ENCODE measurements at regions not wholly inside any gene's neighbourhood (a gene's known extent, or its start where the extent isn't known, plus 50 kb on each side); places are given as distances from the start of the nearest gene placed in this dataset.

- no peak for DNase-seq
Measured at GRCh38 chr10:58003945-58004344, 263.7 kb downstream of the IPMK start.

DNA sequence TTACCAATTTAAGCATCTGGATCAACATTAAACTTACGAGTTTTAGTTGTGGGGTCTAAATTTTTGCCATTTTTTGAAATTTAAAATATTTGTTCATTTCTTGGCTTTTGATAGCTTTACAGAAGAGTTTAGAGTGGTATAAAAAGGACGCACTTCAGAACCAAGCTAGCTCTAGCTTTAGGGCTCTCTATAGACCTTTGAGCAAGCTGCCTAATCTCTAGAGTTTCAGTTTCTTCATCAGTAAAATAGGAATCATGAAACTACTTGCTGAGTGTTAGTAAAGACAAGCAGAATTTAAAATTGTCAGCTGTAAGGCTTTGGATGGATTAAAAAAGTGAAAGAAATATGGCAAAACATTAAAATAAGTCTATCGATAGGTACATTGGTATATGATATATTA lies 266.5 kb downstream of the IPMK start:
- no peak for DNase-seq

DNA sequence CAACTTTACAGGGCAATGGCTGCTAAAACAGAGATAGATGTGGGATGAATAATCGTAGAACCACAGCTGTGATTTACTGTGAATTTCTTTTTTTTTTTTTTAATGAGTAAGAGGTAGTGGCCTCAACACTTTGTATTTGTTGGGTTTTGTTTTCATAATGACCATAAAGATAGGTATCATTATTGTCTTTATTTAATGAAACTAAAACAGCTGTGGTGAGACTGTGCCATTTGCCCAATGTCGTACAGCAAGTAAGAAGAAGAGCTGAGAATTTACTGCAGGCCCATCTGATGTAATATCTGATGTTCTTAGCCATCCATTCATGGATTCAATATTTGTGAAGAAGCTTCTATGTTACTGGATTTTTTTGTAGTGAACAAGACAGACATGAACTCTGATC lies 271.2 kb downstream of the IPMK start:
- no peak for DNase-seq

- no peak for DNase-seq
Measured at GRCh38 chr10:57993302-57993701, 274.4 kb downstream of the IPMK start.

- no peak for DNase-seq
Measured at GRCh38 chr10:57992321-57993077, 275.2 kb downstream of the IPMK start.

GRCh38 chr10:57988964-57989363 lies 278.7 kb downstream of the IPMK start:
- no peak for DNase-seq

- DNase-seq = no peak
Measured at GRCh38 chr10:57987055-57987721, 280.5 kb downstream of the IPMK start.

DNA sequence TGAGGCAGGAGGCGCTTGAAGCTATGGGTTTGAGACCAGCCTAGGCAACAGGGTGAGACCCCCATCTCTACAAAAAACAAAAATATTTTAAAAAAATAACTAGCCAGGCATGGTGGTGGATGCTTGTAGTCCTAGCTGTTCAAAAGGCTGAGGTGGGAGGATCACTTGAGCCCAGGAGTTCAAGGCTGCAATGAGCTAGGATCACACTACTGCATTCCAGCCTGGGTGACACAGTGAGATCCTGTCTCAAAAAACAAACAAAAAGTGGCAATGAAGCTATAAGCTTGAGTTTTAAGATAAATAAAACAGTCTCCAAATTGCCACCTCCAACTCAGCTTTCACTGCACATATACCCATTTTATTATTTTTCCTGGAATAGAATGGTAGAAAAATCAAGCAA lies 281.3 kb downstream of the IPMK start:
- DNase-seq = no peak

GRCh38 chr10:57983281-57983791 lies 284.4 kb downstream of the IPMK start:
- no peak for DNase-seq

GRCh38 chr10:57982091-57982490 lies 285.6 kb downstream of the IPMK start:
- DNase-seq = no peak

DNA sequence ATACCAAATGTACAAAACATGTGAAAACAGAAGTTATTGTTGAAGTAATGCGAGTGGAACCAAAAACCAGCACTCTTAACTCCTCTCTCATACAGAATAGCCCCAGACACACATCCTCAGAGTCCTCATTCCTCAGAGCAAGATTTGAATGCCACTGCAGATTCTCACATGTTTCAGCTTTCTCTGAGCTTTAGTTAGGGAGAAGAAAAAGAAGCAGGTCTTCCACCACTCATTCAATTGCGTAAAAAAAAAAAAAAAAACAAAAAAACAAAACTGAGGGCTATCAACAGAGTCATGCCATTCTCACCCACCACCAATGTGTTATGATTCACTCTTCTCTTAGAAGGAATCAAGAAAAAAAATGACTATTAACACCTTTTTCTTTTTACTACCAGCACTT lies 287.7 kb downstream of the IPMK start:
- DNase-seq = no peak

DNA sequence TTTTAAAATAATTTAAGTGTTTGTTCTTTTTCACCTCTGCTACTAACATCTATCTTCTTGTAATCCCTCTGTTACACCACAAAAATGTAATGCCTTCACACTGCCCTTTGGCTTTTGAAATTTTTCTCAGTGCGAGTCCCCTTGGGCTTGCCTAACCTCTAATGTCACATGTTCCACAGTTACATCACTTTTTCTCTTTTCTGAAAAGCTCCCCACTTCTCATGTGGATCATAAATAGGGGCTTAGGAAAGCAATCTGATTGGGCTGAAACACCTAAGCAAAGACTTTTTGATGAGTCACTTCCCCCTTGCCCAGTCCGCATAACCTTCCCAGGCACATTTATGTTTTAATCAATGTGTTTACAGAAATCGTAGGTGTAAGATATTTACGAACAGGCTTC lies 288.2 kb downstream of the IPMK start:
- no peak for DNase-seq

GRCh38 chr10:57977262-57977661 lies 290.4 kb downstream of the IPMK start:
- DNase-seq = no peak

- DNase-seq = no peak
Measured at GRCh38 chr10:57973451-57973850, 294.2 kb downstream of the IPMK start.

DNA sequence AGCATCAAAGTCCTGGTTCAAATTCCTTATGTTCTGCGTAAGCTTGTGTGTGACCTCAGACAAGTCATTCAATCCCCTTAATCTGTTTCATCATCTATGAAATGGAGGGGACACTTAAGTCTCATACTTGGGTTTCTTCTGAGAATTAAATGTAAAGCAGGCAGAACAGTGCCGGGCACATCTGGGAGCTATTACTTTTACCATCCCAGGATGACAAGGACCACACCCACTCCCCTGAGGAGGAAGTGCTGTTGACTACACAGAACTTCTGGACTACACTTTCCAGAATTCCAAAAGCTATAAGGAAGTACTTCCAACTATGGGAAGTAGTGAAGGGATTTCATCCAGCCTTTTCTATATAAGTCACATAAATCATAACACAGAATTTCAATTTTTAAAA lies 294.9 kb downstream of the IPMK start:
- no peak for DNase-seq

DNA sequence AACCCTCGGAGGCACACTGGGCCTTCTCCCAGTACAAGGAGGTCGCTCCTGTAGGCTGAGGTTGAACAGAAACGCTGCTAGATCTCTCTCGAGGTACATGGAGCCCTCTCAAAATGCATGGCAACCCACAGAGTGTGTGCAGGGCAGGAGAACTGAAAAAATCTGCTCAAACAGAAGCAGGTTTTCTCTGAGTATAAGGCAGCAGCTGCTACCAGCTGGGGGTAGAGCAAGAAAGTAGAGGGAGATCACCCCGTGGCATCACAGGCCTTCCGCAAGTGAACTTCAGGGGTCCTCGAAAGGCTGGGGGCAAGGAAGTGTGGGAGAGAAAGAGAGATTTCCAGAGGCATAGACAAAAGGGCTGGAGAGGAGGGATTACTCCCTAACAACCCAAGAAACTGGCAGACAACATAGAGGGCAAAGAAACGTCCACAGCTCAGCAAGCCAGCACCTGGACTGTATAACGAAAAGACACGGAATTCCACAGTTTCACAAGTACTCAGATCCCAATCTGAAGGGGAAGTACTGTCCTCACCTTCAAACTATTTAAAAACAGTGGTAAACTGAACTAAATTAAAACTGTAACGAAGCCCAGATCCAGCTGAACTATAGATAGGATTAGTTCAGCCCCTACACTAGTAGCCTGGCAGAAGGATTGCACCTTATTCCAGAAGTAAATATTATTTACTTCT lies 299.2 kb downstream of the IPMK start:
- no peak for DNase-seq

- DNase-seq = no peak
Measured at GRCh38 chr10:57964351-57964750, 303.3 kb downstream of the IPMK start.

GRCh38 chr10:57963546-57963945 lies 304.1 kb downstream of the IPMK start:
- no peak for DNase-seq

- DNase-seq = no peak
Measured at GRCh38 chr10:57962839-57963238, 304.9 kb downstream of the IPMK start.

GRCh38 chr10:57961487-57961886 lies 306.2 kb downstream of the IPMK start:
- DNase-seq = no peak

- no peak for DNase-seq
Measured at GRCh38 chr10:57960406-57960805, 307.3 kb downstream of the IPMK start.

GRCh38 chr10:57959318-57960006 lies 308.2 kb downstream of the IPMK start:
- DNase-seq = no peak

DNA sequence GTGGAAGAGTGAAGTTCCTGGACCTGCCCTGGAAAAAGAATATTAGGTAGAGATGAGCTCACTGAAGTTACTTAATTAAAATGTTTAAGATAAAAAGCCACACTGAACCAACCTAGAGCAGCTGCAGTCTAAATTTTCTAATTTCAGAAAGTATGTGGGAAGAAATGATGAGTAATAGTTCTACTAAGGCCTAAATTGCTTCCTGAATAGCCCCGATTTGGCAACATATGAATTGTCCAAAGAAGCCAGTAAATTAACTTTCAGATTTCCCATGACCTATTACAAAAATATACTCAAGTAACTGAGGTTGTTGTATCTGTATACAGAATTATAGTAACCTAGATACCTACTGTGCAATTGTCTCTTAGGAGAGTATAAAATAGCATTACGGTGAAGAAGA lies 312.6 kb downstream of the IPMK start:
- no peak for DNase-seq
